GM04504 (cell line): ENCODE measurements at regions not wholly inside any gene's neighbourhood (a gene's known extent, or its start where the extent isn't known, plus 50 kb on each side); places are given as distances from the start of the nearest gene placed in this dataset.

Experiments
- DNase-seq: peaks from one replicate; pipeline ENCODE4 v3.0.0-alpha.2; 2012; ENCODE audit warnings: low read depth

DNA sequence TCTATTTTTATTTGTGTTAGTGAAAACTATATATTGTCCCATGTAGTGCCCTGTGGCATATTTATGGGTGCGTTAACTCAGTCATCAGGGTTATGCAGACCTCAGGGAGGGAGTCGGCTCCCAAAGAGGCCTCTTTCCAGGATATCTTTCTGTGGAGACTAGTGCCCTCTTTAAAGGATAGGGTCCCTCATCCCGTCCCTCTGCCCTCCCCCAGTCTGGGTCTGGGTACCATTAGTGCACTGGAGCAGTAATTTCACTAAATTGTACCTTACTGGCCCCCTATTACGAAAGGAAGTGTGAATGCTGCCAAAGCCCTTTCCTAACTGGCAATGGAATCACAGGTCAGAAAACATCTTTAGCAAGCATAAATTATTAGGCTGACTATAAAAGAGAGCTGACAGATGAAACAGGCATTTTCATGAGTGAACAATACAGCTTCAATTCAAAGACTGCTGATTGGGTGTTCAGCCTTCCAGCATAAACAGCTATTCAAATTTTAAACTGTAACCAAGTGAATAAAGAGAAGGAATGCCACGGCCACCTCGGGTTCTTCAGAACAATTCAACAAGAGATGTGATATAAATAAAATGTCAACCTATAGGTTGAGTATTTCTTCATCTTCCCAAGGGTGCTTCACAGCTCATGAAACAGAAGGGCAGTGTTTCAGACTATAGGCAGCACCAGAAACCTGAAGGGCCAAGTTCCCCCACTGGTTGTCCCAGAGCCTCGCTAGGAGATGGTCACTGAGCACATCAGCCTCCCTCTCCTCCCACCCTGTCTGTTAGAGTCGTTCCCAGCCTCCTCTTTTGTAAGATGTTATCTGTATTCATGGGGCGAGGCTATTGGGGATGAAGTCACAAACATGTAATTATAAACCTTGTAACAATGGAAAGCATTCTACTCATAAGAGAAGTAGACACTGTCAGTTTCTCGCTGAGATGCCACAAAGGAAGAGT, 318.7 kb downstream of the TMEM161B start:
- no peak for DNase-seq

GRCh38 chr5:87948486-87948885, 320.2 kb downstream of the TMEM161B start:
- DNase-seq, result no peak

GRCh38 chr5:87946271-87946670, 322.4 kb downstream of the TMEM161B start:
- DNase-seq, result no peak

DNA sequence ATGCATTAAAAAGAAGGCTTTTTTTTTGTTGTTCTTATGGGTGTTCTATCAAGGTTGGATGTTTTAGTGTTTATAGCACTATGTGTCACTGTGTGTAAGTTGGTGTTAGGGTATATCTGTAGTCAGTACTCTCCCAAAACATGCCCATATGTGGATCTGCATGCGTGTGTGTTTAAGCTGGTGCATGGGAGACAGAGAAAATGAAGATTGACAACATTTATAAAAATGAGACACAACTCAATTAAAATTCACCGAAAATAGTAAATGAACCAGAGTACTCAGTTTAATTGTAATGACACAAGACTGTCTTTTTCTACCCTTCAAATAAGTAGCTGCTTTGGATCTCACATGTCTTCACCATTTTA, 323.4 kb downstream of the TMEM161B start:
- no peak for DNase-seq

DNA sequence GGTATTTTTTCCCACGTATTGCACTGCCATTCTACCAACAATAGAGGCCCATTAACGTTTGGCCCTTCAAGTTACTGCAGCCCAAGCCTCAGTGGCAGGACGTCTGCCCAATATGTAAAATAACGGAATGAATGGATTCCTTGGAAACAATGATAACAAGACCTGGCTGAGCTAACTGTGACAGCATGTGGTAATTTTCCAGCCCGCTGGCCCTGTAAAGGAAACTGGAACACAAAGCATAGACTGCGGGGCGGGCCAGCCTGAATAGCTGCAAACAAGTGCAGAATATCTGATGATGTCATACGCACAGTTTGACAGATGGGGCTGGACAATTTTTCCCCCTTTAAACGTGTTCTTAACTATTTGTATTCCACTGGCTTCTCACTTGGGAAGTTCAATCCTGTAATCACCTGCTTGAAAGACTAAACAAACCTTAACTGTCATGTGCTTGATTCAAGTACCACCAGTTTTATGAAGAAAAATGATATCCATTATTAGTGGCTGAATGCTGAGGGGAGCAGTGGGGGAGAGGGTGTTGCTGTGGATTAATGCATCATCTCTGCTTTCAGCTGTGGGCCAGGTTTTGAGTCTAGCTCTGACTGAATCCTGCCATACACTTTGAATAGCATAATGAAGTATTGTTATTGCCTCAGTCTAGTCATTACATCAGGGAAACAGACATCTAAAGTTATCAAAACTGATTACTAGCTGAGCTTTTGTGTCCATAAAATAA, 323.9 kb downstream of the TMEM161B start:
- DNase-seq, result no peak

GRCh38 chr5:87940775-87941174, 327.9 kb downstream of the TMEM161B start:
- no peak for DNase-seq

DNA sequence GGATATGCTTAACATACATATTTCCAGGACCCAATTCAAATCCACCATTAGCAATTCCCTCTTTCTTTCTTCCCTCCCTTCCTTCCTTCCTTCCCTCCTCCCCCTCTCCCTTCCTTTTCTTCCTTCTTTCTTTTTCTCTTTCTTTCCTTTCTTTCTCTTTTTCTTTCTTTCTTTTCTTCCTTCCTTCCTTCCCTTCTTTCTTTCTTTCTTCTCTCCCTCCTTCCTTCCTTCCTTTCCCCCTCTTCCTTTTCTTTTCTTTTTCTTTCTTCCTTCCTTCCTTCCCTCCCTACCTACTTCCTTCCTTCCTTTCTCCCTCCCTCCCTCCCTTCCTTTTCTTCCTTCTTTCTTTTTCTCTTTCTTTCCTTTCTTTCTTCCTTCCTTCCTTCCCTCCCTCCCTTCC, 332.0 kb downstream of the TMEM161B start:
- DNase-seq, result no peak

GRCh38 chr5:87924436-87924835, 344.2 kb downstream of the TMEM161B start:
- no peak for DNase-seq

DNA sequence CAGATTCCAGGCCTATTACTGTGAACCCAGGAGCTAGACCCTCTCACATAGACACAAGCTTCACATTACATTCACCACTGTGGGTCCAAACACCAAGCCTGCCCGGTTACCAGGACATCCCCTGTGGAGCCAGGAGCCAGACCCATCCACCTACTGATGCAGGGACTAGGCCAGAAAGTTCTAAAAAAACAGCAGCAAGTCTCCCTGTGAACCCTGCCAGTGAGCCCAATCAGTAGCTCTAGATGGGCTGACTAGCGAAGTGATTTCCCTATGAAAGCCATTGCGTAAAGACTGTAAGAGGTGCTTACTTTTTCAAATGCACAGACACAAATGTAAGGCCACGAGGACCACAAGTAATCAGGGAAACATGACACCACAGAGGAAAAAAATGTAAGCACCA, 352.3 kb downstream of the TMEM161B start:
- no peak for DNase-seq

GRCh38 chr5:87912419-87912818, 356.2 kb downstream of the TMEM161B start:
- no peak for DNase-seq

DNA sequence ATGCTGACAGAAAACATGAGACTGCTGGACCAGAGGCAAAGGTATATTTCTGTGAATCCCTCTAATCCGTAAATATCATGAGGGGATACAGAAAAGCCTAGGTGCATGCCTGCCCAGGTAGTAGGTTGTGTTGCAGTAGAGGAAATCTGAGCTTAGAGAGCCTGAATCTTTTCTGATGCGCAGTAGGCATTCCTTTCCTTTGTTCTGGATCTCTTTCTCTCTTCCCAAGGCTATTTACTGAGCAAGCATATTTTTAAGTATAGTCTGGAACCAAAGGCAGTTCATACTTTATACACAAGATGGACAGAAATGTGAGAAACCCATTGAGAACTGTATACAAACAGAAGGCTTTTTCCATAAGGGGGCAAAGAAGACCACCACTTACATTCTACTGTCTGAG, 359.3 kb downstream of the TMEM161B start:
- DNase-seq, result no peak

GRCh38 chr5:87906962-87907361, 361.7 kb downstream of the TMEM161B start:
- DNase-seq, result no peak

DNA sequence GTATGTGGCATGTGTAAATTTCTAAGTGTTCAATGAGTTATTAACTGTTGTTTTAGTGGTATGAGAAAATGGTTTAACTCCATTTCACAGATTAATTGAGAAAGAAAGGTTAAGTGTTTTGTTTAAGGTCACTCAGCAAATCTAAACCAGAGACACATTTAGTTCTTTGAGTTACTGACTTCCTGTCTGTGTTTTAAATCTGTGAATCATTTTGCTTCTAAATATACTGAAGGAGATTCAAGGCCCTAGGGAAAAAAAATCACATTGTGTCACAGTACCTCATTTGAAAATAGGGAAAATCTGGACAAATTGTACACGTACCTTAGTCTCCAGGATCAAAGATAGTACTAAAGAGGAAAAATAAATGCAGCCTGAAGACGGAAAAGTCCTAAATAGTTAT, 368.2 kb downstream of the TMEM161B start:
- DNase-seq, result no peak

GRCh38 chr5:87899721-87900131, 368.9 kb downstream of the TMEM161B start:
- DNase-seq, result no peak

GRCh38 chr5:87899208-87899661, 369.4 kb downstream of the TMEM161B start:
- DNase-seq, result peak; percentile 6

DNA sequence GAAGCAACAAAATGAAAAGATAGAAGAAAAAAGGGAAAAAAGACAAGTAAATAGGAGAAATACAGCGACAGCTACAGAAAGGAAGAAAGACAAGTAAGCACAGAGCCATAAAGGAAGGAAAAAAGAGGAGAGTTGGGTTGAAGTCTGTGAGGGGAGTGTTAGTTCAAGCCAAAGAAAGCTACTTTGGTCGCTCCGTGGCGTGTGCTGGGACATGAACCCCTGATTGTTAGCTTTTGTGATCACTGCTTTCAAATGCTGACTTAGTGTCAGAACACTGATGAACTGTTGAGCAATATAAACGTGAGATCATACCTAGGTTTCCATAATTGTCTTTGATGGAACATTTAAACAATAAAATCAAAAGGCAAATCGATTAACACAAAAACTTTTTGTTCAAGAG, 370.1 kb downstream of the TMEM161B start:
- DNase-seq, result no peak

- no peak for DNase-seq
Measured at GRCh38 chr5:87888139-87888538, 380.5 kb downstream of the TMEM161B start.

- no peak for DNase-seq
Measured at GRCh38 chr5:87887247-87887646, 381.4 kb downstream of the TMEM161B start.

DNA sequence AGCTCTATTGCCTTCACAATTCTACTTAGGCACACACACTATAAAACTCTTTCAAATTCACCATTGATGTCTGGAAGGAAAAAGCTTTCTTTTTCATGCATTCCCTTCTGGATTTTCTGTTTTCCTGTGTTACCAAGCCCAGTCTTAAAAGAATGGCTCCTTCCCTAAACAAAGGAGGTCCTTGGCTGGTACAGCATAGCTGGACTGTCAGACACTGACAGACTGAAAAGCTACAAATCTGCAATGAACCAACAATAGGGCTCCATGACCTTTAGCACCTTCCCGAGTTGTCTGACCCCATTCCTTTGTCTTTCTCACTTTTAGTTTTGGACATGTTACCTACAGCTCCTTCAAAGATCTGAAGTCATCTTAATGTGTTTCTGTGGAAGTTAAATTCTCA, 382.5 kb downstream of the TMEM161B start:
- no peak for DNase-seq

GRCh38 chr5:87885758-87886157, 382.9 kb downstream of the TMEM161B start:
- no peak for DNase-seq

DNA sequence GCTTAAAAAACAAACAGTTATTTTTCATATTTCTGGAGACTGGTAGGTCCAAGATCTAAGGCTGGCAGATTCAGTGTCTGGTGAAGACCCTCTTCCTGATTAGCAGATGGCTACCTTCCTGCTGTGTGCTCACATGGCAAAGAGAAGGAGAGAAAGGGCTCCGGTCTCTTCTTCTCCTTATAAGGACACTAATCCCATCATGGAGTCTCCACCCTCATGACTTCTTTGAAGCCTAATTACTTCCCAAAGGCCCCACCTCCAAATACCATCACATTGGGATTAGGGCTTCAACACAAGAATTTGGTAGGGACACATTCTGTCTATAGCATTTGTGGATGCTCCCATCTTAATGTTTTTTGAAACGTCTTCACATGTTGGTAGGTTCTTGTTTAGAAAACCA, 391.1 kb downstream of the TMEM161B start:
- no peak for DNase-seq

GRCh38 chr5:87877023-87877422, 391.6 kb downstream of the TMEM161B start:
- DNase-seq, result no peak

DNA sequence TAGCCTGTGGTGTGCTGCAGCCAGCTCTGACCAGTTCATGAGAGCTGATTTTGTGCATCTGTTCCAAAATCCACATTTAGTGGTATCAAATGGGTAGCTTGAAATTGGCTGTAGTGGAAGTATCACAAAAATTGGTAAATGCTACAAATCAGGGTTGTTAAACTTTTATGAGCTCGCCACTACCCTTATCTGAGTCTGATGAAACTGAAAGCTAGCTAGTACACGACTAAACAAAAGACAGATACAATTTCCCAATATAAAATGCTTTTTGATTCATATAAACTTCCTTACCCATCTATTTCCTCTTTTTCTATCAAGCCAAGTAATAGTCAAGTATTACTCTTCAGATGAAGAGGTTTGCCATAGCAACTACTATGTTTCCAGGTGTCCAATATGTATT, 392.0 kb downstream of the TMEM161B start:
- DNase-seq, result no peak
